ENCODE measurements at regions not wholly inside any gene's neighbourhood (a gene's known extent, or its start where the extent isn't known, plus 50 kb on each side); places are given as distances from the start of the nearest gene placed in this dataset.
"Not testable (repeated sequence)": the region's sequence is repeated elsewhere in the genome, so short reads cannot be mapped to it uniquely, and the experiment has no call there.

DNA sequence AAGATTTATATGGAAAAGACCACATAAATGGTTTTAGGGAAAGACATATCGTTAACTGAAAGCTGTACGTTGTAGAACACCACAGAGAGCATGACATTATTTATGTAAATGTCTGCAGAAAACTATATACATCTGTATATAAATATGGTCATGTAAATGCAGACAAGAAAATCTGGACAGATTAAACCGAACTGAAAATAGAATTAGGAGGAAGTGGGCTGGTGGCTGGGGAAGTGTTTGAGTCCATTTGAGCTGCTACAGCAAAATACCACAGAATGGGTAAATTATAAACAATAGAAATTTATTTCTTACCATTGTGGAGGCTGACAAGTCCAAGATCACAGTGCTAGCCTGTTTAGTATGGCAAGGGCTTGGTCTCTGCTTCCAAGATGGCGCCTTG is 56.3 kb upstream of the USP6NL start:
- DNase-seq (ENCODE audit: low spot score), result no peak

DNA sequence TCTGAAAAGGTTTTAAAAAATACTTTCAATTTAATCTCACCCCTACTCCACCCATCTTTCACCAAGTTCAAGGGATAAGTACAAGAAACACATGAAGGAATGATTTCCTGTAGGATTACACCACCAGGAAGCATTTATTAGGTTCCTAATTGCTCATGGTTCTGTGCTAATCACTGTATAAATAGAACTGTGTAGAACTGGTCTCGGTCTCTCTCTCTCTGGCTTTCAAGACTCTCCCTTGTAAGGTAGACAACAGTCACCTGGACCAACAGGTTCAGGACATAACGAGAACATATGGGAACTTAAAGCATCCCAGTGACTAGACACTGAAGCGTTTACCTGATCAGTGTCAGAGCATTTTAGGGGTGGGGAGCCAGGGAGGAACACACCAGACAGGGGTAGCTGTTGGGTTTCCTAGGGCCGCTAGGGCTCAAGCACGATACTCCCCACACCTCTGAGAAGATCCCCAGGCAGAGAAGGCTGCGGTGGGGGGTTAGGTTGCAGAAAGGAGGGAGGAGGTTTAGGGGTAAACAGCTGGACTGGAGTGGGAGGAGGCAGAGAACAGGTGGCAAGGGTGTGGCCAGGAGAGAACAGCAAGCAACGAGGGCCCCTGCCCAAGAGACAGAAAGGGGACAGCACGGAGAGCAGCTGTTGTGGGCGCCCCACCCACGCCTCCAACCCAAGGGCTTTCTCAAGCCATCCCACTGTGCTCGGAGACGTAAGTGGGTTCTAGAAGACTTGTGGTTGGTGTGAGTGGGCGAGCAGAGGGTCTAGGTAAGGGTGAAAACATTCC is 52.5 kb upstream of the USP6NL start:
- DNase-seq (ENCODE audit: low spot score), result no peak

- not testable (repeated sequence) for DNase-seq (ENCODE audit: low spot score)
Measured at GRCh38 chr10:11663126-11663515, 51.7 kb upstream of the USP6NL start.

DNA sequence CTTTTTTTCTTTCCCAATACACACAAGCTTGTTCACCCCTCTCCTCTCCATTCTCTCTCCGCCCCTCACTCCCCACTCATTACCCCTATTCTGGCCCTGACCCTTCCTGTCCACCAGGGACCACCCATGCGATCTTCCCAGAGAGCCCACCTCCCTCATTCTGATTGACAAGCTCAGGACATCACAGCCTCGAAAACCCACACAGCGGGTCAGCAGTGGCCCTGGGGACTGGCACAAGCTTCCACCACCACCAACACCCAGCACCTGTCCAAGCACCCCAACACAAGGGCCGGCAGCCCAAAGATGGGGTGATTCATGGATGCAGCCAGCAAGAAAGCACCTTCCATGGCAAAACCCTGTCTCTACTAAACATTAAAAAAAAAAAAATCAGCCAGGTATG is 50.0 kb upstream of the USP6NL start:
- DNase-seq (ENCODE audit: low spot score), result no peak
